Liver (tissue), 8 donors: ENCODE measurements at regions not wholly inside any gene's neighbourhood (a gene's known extent, or its start where the extent isn't known, plus 50 kb on each side); places are given as distances from the start of the nearest gene placed in this dataset.

Source experiments
- DNase-seq: peaks from one replicate; pipeline ENCODE4 v3.0.0-alpha.2; 2017; ENCODE audit warnings: low spot score
- H3K27ac ChIP-seq, 2 donors: one replicate each; pipeline ENCODE4 v1.7.0; 2013; ENCODE audit warnings: inconsistent platforms in 2 of 2, low read length in 2 of 2, control low read depth in 1 of 2, low read depth in 1 of 2, mild to moderate bottlenecking in 1 of 2
- H3K27me3 ChIP-seq, 4 donors: one replicate each; pipeline versions ENCODE4 v1.6.1 to v1.7.0; 2013; ENCODE audit warnings: low read length in 3 of 4, inconsistent platforms in 1 of 4, mild to moderate bottlenecking in 1 of 4, moderate library complexity in 1 of 4; ENCODE audit not compliant: control insufficient read depth in 4 of 4, insufficient read depth in 4 of 4
- H3K36me3 ChIP-seq, 4 donors: one replicate each; pipeline versions ENCODE4 v1.6.1 to v1.7.0; 2013; ENCODE audit warnings: low read length in 3 of 4, mild to moderate bottlenecking in 3 of 4, low read depth in 1 of 4, moderate library complexity in 1 of 4; ENCODE audit not compliant: control insufficient read depth in 4 of 4, insufficient read depth in 3 of 4
- H3K4me1 ChIP-seq, 4 donors: one replicate each; pipeline versions ENCODE4 v1.6.1 to v1.7.0; 2013; ENCODE audit warnings: low read length in 3 of 4, mild to moderate bottlenecking in 3 of 4, moderate library complexity in 1 of 4; ENCODE audit not compliant: control insufficient read depth in 4 of 4, insufficient read depth in 4 of 4
- H3K4me3 ChIP-seq, 3 donors: one replicate each; pipeline versions ENCODE4 v1.6.1 to v1.7.0; 2013; ENCODE audit warnings: low read length in 3 of 3, control low read depth in 1 of 3, low read depth in 1 of 3, mild to moderate bottlenecking in 1 of 3
- H3K9ac ChIP-seq, 2 donors: one replicate each; pipeline ENCODE4 v1.7.0; 2013; ENCODE audit warnings: low read length in 2 of 2, mild to moderate bottlenecking in 2 of 2, moderate library complexity in 2 of 2, control low read depth in 1 of 2, low read depth in 1 of 2
- H3K9me3 ChIP-seq, 4 donors: one replicate each; pipeline versions ENCODE4 v1.6.1 to v1.7.0; 2013; ENCODE audit warnings: low read length in 3 of 4; ENCODE audit not compliant: control insufficient read depth in 4 of 4
- EGR1 ChIP-seq, 2 donors: IDR thresholded peaks; 2 replicates each; pipeline ENCODE4 v1.6.1; 2016 to 2018; ENCODE audit warnings: antibody characterized with exemption in 2 of 2, low read depth in 2 of 2
- FOXA1 ChIP-seq: IDR thresholded peaks from 2 replicates; pipeline ENCODE4 v1.6.1; 2016; ENCODE audit warnings: antibody characterized with exemption
- FOXA2 ChIP-seq: IDR thresholded peaks from 2 replicates; pipeline ENCODE4 v1.6.1; 2016; ENCODE audit warnings: antibody characterized with exemption
- GABPA ChIP-seq, 2 donors: IDR thresholded peaks in 1 of 2; conservative IDR thresholded peaks in 1 of 2; 2 replicates each; pipeline ENCODE4 v1.6.1; 2016; ENCODE audit warnings: antibody characterized with exemption in 2 of 2, mild to moderate bottlenecking in 1 of 2, moderate library complexity in 1 of 2
- HNF4A ChIP-seq, 2 donors: conservative IDR thresholded peaks; 2 replicates each; pipeline ENCODE4 v1.6.1; 2016; ENCODE audit warnings: antibody characterized with exemption in 2 of 2, mild to moderate bottlenecking in 2 of 2
- HNF4G ChIP-seq: IDR thresholded peaks from 2 replicates; pipeline ENCODE4 v1.6.1; 2016; ENCODE audit warnings: antibody characterized with exemption
- JUND ChIP-seq, 2 donors: IDR thresholded peaks; 2 replicates each; pipeline ENCODE4 v1.6.1; 2016; ENCODE audit warnings: antibody characterized with exemption in 2 of 2
- NR2F2 ChIP-seq: IDR thresholded peaks from 2 replicates; pipeline ENCODE4 v1.6.1; 2016; ENCODE audit warnings: antibody characterized with exemption
- RAD21 ChIP-seq, 2 donors: IDR thresholded peaks; 2 replicates each; pipeline ENCODE4 v1.6.1; 2016; ENCODE audit warnings: antibody characterized with exemption in 2 of 2, mild to moderate bottlenecking in 2 of 2
- REST ChIP-seq: IDR thresholded peaks from 2 replicates; pipeline ENCODE4 v1.6.1; 2016; ENCODE audit warnings: antibody characterized with exemption, mild to moderate bottlenecking
- RXRA ChIP-seq, 2 donors: IDR thresholded peaks; 2 replicates each; pipeline ENCODE4 v1.6.1; 2017 to 2018; ENCODE audit warnings: antibody characterized with exemption in 2 of 2, mild to moderate bottlenecking in 1 of 2
- SP1 ChIP-seq: IDR thresholded peaks from 2 replicates; pipeline ENCODE4 v1.6.1; 2018; ENCODE audit warnings: antibody characterized with exemption, mild to moderate bottlenecking
- TAF1 ChIP-seq: conservative IDR thresholded peaks from 2 replicates; pipeline ENCODE4 v1.6.1; 2016; ENCODE audit warnings: antibody characterized with exemption, mild to moderate bottlenecking
- YY1 ChIP-seq: IDR thresholded peaks from 2 replicates; pipeline ENCODE4 v1.6.1; 2016; ENCODE audit warnings: antibody characterized with exemption, mild to moderate bottlenecking
- ZBTB33 ChIP-seq: IDR thresholded peaks from 2 replicates; pipeline ENCODE4 v1.6.1; 2016; ENCODE audit warnings: antibody characterized with exemption
- WGBS: extraction: QIAGEN DNeasy Blood & Tissue Kit; methylation state at CpG from one replicate; pipeline ENCODE4 v1.1.7; 2013; 5-methylcytosine and 5-hydroxymethylcytosine counted together
- TF ChIP-seq, protein P1 (sequence below): fragments of 150-350 bp; IDR thresholded peaks from 2 replicates; pipeline ENCODE4 v1.5.1; 2017; ENCODE audit warnings: improper control_type of control experiment, low read depth, low read length; ENCODE audit not compliant: missing input control
- TF ChIP-seq, protein P2 (sequence below): IDR thresholded peaks from 2 replicates; pipeline ENCODE4 v1.6.1; 2016; ENCODE audit warnings: antibody characterized with exemption
- TF ChIP-seq, protein P3 (sequence below): IDR thresholded peaks from 2 replicates; pipeline ENCODE4 v1.6.1; 2016; ENCODE audit warnings: antibody characterized with exemption
- donor health status: healthy.
- donor health status: healthy.
- donor health status: healthy.
- donor health status: healthy.
- donor health status: healthy.

GRCh38 chrX:25873196-25873595 is 264.9 kb upstream of the MAGEB18 start:
- TF ChIP-seq REST (no peak), TAF1 (no peak), RAD21 (IDR thresholded peaks at IDR 0.05) (no peak), ZBTB33 (no peak), SP1 (no peak), EGR1 (IDR thresholded peaks at IDR 0.05; ENCODE audit: low read depth in 2 of 2) (no peak), JUND (IDR thresholded peaks at IDR 0.05) (no peak), YY1 (no peak), GABPA (IDR thresholded peaks at IDR 0.05 in 1 of 2, conservative IDR thresholded peaks at IDR 0.05 in 1 of 2) (no peak), HNF4A (conservative IDR thresholded peaks at IDR 0.05) (no peak), HNF4G (no peak), FOXA1 (no peak), NR2F2 (no peak), RXRA (IDR thresholded peaks at IDR 0.05) (no peak), FOXA2 (no peak)
- TF ChIP-seq, protein P1, sequence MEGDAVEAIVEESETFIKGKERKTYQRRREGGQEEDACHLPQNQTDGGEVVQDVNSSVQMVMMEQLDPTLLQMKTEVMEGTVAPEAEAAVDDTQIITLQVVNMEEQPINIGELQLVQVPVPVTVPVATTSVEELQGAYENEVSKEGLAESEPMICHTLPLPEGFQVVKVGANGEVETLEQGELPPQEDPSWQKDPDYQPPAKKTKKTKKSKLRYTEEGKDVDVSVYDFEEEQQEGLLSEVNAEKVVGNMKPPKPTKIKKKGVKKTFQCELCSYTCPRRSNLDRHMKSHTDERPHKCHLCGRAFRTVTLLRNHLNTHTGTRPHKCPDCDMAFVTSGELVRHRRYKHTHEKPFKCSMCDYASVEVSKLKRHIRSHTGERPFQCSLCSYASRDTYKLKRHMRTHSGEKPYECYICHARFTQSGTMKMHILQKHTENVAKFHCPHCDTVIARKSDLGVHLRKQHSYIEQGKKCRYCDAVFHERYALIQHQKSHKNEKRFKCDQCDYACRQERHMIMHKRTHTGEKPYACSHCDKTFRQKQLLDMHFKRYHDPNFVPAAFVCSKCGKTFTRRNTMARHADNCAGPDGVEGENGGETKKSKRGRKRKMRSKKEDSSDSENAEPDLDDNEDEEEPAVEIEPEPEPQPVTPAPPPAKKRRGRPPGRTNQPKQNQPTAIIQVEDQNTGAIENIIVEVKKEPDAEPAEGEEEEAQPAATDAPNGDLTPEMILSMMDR, result no peak
- TF ChIP-seq, protein P2, sequence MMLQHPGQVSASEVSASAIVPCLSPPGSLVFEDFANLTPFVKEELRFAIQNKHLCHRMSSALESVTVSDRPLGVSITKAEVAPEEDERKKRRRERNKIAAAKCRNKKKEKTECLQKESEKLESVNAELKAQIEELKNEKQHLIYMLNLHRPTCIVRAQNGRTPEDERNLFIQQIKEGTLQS, result no peak
- TF ChIP-seq, protein P3, sequence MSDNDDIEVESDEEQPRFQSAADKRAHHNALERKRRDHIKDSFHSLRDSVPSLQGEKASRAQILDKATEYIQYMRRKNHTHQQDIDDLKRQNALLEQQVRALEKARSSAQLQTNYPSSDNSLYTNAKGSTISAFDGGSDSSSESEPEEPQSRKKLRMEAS, result no peak
- no peak overlapping the region for H3K4me3 ChIP-seq

More at GRCh38 chrX:25873196-25873595, 264.9 kb upstream of the MAGEB18 start:
- Histone ChIP-seq H3K9me3 (no peaks in the 10 kb centered on the region), H3K36me3 (no peaks in the 10 kb centered on the region), H3K4me1 (no peaks in the 10 kb centered on the region), H3K27ac (no peak overlapping the region), H3K27me3 (no peaks in the 10 kb centered on the region), H3K9ac (no peak overlapping the region)
- WGBS, result 53% methylated on average over 2 of the region's 2 CpGs
- DNase-seq, result no peak
